Renal cortex interstitium (tissue), 11 donors: ENCODE measurements at regions not wholly inside any gene's neighbourhood (a gene's known extent, or its start where the extent isn't known, plus 50 kb on each side); places are given as distances from the start of the nearest gene placed in this dataset.

Experiments used
- DNase-seq, 11 donors: peaks; one replicate each; pipeline ENCODE4 v3.0.0-alpha.2; 2013; ENCODE audit warnings: low read depth in 9 of 11, low spot score in 4 of 11; ENCODE audit errors: extremely low read depth in 1 of 11

- no peak for DNase-seq
Measured at GRCh38 chr9:84556556-84556955, 113.0 kb upstream of the NTRK2 start.

GRCh38 chr9:84557751-84558150, 111.8 kb upstream of the NTRK2 start:
- DNase-seq = no peak

GRCh38 chr9:84563691-84564090, 105.8 kb upstream of the NTRK2 start:
- DNase-seq = no peak

GRCh38 chr9:84567805-84568204, 101.7 kb upstream of the NTRK2 start:
- no peak for DNase-seq

- DNase-seq = no peak
Measured at GRCh38 chr9:84570482-84571154, 98.9 kb upstream of the NTRK2 start.

GRCh38 chr9:84573083-84573482, 96.4 kb upstream of the NTRK2 start:
- no peak for DNase-seq

- no peak for DNase-seq
Measured at GRCh38 chr9:84575705-84576104, 93.8 kb upstream of the NTRK2 start.

- no peak for DNase-seq
Measured at GRCh38 chr9:84583866-84584265, 85.7 kb upstream of the NTRK2 start.

GRCh38 chr9:84586662-84587061, 82.9 kb upstream of the NTRK2 start:
- DNase-seq = no peak

GRCh38 chr9:84587153-84587552, 82.4 kb upstream of the NTRK2 start:
- no peak for DNase-seq

- DNase-seq = no peak
Measured at GRCh38 chr9:84589542-84589941, 80.0 kb upstream of the NTRK2 start.

- no peak for DNase-seq
Measured at GRCh38 chr9:84590706-84591105, 78.8 kb upstream of the NTRK2 start.

- DNase-seq = no peak
Measured at GRCh38 chr9:84592918-84593317, 76.6 kb upstream of the NTRK2 start.

GRCh38 chr9:84593352-84593751, 76.2 kb upstream of the NTRK2 start:
- DNase-seq = no peak

- DNase-seq = no peak
Measured at GRCh38 chr9:84597131-84597530, 72.4 kb upstream of the NTRK2 start.

- no peak for DNase-seq
Measured at GRCh38 chr9:84598921-84599636, 70.5 kb upstream of the NTRK2 start.

GRCh38 chr9:84600739-84601138, 68.8 kb upstream of the NTRK2 start:
- DNase-seq = no peak

- DNase-seq = no peak
Measured at GRCh38 chr9:84604223-84604622, 65.3 kb upstream of the NTRK2 start.

GRCh38 chr9:84609779-84610178, 59.8 kb upstream of the NTRK2 start:
- DNase-seq = no peak

- no peak for DNase-seq
Measured at GRCh38 chr9:84613431-84613830, 56.1 kb upstream of the NTRK2 start.

GRCh38 chr9:84615544-84615943, 54.0 kb upstream of the NTRK2 start:
- DNase-seq = no peak
